ENCODE measurements at regions not wholly inside any gene's neighbourhood (a gene's known extent, or its start where the extent isn't known, plus 50 kb on each side); places are given as distances from the start of the nearest gene placed in this dataset.

GRCh38 chr16:63978240-63978639 lies 1143.6 kb downstream of the CDH11 start:
- no peak for TF ChIP-seq CTCF (IDR thresholded peaks at IDR 0.05; ENCODE audit: low read depth, low read length, missing control alignments)
- no peak for DNase-seq (ENCODE audit: low read depth)
- H3K4me3 ChIP-seq (ENCODE audit: low read depth, low read length) = no peak overlapping the region

- no peak overlapping the region for H3K4me3 ChIP-seq (ENCODE audit: low read depth, low read length)
- no peak for DNase-seq (ENCODE audit: low read depth)
- TF ChIP-seq CTCF (IDR thresholded peaks at IDR 0.05; ENCODE audit: low read depth, low read length, missing control alignments) = no peak
Observed at GRCh38 chr16:63976345-63976744, 1145.5 kb downstream of the CDH11 start.

GRCh38 chr16:63975669-63976068 lies 1146.2 kb downstream of the CDH11 start:
- no peak for TF ChIP-seq CTCF (IDR thresholded peaks at IDR 0.05; ENCODE audit: low read depth, low read length, missing control alignments)
- H3K4me3 ChIP-seq (ENCODE audit: low read depth, low read length) = no peak overlapping the region
- DNase-seq (ENCODE audit: low read depth) = no peak

- TF ChIP-seq CTCF (IDR thresholded peaks at IDR 0.05; ENCODE audit: low read depth, low read length, missing control alignments) = no peak
- no peak overlapping the region for H3K4me3 ChIP-seq (ENCODE audit: low read depth, low read length)
- no peak for DNase-seq (ENCODE audit: low read depth)
Observed at GRCh38 chr16:63967966-63968365, 1153.9 kb downstream of the CDH11 start.

GRCh38 chr16:63960321-63960720 lies 1161.5 kb downstream of the CDH11 start:
- DNase-seq (ENCODE audit: low read depth) = no peak
- TF ChIP-seq CTCF (IDR thresholded peaks at IDR 0.05; ENCODE audit: low read depth, low read length, missing control alignments) = no peak
- H3K4me3 ChIP-seq (ENCODE audit: low read depth, low read length) = no peak overlapping the region

GRCh38 chr16:63947022-63947421 lies 1174.8 kb downstream of the CDH11 start:
- H3K4me3 ChIP-seq (ENCODE audit: low read depth, low read length) = no peak overlapping the region
- no peak for TF ChIP-seq CTCF (IDR thresholded peaks at IDR 0.05; ENCODE audit: low read depth, low read length, missing control alignments)
- DNase-seq (ENCODE audit: low read depth) = no peak

GRCh38 chr16:63945806-63946205 lies 1176.1 kb downstream of the CDH11 start:
- DNase-seq (ENCODE audit: low read depth) = no peak
- TF ChIP-seq CTCF (IDR thresholded peaks at IDR 0.05; ENCODE audit: low read depth, low read length, missing control alignments) = no peak
- no peak overlapping the region for H3K4me3 ChIP-seq (ENCODE audit: low read depth, low read length)

Measured in GM12864 (cell line).